AG10803 (cell line): ENCODE measurements at regions not wholly inside any gene's neighbourhood (a gene's known extent, or its start where the extent isn't known, plus 50 kb on each side); places are given as distances from the start of the nearest gene placed in this dataset.

ENCODE experiments used
- DNase-seq: peaks from one replicate; pipeline ENCODE4 v3.0.0; 2010; ENCODE audit warnings: low read depth
- H3K4me3 ChIP-seq: 2 replicates; pipeline ENCODE4 v1.5.1; 2011; ENCODE audit warnings: mild to moderate bottlenecking, low read length, control low read depth
- TF ChIP-seq, protein P1 (sequence below): conservative IDR thresholded peaks from 2 replicates; pipeline ENCODE4 v1.5.1; 2011; ENCODE audit warnings: mild to moderate bottlenecking, low read length, control low read depth, inconsistent platforms

DNA sequence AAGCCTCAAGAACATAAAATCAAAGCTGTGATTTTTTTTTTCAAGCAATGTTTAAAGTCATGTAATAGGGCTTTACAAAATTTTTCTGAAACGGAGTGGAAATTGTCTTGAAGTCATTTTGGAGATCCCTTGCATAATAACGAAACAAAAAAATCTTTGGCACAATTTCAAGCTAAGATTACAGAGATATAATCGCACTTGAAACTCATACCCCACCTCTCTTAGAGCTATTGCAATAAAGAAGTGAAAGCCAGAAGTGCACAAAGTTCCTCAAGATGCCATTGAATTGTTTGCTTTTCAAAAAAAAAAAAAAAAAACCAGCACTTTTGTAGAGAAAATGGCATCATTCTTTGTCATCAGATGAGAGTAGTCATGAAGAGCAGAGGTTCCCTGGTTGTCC is 152.3 kb downstream of the PAX3 start:
- no peak overlapping the region for H3K4me3 ChIP-seq
- DNase-seq = no peak
- TF ChIP-seq, protein P1, sequence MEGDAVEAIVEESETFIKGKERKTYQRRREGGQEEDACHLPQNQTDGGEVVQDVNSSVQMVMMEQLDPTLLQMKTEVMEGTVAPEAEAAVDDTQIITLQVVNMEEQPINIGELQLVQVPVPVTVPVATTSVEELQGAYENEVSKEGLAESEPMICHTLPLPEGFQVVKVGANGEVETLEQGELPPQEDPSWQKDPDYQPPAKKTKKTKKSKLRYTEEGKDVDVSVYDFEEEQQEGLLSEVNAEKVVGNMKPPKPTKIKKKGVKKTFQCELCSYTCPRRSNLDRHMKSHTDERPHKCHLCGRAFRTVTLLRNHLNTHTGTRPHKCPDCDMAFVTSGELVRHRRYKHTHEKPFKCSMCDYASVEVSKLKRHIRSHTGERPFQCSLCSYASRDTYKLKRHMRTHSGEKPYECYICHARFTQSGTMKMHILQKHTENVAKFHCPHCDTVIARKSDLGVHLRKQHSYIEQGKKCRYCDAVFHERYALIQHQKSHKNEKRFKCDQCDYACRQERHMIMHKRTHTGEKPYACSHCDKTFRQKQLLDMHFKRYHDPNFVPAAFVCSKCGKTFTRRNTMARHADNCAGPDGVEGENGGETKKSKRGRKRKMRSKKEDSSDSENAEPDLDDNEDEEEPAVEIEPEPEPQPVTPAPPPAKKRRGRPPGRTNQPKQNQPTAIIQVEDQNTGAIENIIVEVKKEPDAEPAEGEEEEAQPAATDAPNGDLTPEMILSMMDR = no peak

DNA sequence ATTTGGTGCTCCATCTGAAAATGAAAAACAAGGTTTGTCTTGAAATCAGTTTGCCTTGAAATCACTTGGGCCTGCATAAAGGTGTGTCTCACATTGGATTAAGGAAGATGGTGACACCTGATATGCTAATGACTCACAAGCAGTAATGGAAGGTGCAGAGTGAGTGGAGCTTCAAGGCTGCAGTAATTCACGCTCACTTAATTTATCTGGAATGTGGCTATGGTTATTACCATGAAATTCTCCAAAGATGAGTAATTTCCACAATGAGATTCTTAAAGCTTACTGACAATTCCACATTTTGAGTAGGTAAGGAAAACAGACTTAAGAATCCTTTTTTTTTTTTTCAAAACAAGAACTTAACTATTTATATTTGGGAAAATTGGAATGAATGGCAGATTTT is 156.8 kb downstream of the PAX3 start:
- TF ChIP-seq, protein P1 = no peak
- DNase-seq = peak; percentile 39
- no peak overlapping the region for H3K4me3 ChIP-seq

DNA sequence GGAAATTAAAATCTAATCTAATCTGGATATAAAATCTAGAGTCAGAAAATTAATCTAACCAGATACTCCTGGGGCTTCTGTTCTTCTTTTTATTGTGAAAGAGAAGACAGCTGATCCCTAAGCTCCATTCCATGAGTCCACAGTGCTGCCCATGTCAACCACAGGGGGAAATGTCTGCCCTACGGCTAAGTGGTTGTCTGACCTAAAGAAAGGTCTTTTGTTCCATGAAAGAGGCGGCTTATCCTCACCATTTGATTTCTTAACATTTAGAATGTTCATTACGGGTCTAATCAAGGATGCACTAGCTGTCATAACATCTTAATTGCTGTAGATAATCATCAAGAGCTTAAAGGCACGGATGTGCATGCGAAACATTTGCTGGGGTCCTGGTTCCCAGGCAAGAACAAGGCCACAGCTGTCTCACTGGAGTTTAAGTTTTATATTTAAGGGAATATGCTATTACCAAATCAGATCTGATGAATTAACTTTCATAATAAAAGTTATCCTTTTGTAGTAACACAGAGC is 162.6 kb downstream of the PAX3 start:
- TF ChIP-seq, protein P1 = no peak
- H3K4me3 ChIP-seq = no peak overlapping the region
- DNase-seq = no peak

DNA sequence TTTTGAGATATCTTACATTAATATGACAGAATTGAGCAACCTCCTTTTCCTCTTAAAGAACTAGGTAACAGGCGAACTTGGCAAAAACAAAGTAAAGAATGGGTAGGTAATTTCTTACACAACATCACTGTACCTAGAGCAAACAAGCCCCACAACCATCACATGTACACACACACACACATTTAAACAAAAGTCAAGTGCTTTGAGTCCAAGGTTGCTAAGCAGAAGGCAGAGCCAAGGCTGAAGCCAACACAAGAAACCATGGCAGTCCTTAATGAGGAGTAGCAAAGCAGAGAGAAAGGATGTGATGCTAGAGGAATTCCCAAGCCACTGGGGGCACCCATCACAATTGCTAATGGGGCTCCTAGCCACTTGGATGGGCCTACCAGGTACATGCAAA is 164.1 kb downstream of the PAX3 start:
- DNase-seq = no peak
- no peak overlapping the region for H3K4me3 ChIP-seq
- TF ChIP-seq, protein P1 = no peak

DNA sequence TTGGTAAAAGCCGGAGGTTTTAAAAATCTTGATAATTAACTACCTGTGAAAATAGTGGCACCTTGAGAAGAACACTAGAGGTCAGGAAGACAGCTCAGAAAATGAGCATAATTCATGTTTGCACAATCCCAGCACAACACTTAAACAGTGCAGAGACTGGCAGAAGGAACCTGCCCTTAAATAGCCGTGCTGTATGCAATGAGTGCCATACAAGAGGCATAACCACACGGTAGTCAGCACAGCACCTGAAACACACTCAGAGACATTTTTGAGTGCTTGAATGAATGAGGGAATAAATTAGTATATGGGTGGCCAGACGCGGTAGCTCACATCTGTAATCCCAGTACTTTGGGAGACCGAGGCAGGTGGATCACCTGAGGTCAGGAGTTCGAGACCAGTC is 164.9 kb downstream of the PAX3 start:
- no peak for DNase-seq
- TF ChIP-seq, protein P1 = no peak
- no peak overlapping the region for H3K4me3 ChIP-seq

DNA sequence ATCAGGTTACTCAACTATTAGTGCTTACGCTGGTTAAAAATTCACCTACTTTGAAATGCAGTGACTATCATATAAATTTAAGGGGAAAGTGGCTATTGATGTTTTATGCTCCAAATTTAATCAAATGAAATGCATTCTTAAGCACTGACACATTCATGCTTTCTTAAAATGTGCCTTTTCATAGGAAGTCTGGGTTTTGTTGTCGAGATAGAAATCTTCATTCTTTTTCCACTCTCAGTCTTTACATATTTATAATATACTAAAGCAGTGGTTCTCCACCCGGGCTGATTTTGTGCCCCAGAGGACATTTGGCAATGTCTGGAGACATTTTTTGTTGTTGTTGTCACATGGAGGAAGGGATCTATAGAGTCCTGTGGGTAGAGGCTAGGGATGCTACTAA is 167.9 kb downstream of the PAX3 start:
- DNase-seq = no peak
- TF ChIP-seq, protein P1 = no peak
- H3K4me3 ChIP-seq = no peak overlapping the region

DNA sequence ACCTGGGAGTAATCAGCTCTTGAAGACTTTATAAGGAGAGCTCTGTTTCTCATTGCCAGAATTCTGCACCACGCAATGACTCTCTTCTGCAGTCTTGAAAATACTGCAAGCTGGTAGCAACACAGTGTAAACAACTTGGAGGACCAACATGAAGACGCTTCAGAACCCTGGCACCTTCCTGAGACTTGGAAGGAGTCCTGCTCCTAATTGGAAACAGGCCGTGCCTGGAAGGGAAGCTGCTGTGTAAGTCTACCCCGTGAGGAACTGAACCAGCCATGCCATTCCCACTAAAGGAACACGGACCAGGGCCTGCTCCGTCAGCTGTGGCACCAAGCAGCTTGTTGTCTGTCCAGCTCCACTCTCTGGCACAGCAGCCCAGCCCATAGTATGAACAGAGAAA is 171.1 kb downstream of the PAX3 start:
- no peak overlapping the region for H3K4me3 ChIP-seq
- DNase-seq = peak; percentile 31
- TF ChIP-seq, protein P1 = no peak
